Kidney tubule cell (primary cell): ENCODE measurements at regions not wholly inside any gene's neighbourhood (a gene's known extent, or its start where the extent isn't known, plus 50 kb on each side); places are given as distances from the start of the nearest gene placed in this dataset.
"Not testable (repeated sequence)": the region's sequence is repeated elsewhere in the genome, so short reads cannot be mapped to it uniquely, and the experiment has no call there.

Source experiments
- DNase-seq: peaks from one replicate; pipeline ENCODE4 v3.0.0-alpha.2; 2018; ENCODE audit warnings: low spot score

DNA sequence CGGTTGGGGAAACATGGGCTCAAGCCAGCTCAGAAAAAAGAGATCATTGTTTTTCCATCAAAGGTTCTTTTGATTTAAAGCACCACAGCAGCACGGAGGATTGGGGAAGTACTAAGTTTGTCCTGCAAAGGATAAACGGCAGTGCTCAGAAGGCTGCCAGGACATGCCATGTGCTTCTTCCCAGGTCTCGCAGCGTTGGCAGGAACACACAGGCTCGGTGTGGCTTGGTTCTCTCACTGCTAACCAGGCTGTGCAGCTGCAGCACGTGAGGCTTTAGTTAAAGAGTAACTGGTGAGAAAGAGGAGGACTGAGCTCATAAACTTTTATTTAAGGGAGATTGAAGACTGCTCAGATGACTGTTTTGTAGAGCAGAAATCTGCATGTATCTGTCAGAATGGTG is 264.3 kb downstream of the TSN start:
- DNase-seq: peak; percentile 61

DNA sequence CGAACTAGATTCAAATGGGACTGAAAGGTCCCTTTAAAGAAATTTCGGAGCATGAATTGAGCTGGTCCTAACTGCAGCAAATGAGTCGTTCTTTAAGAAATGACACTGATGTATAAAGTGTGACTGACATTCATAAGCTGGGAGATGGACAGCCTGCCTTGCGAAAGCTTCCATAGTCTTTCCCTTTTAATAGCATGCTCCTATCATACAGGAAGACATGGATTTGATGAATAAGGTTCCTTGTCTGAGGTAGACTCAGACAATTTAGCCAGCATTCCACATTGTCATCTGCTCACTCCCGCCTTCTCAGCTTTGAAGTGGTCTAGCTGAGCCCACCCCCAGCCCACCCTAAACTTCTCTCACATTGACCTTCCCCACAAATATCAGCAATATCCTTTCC is 264.9 kb downstream of the TSN start:
- no peak for DNase-seq

DNA sequence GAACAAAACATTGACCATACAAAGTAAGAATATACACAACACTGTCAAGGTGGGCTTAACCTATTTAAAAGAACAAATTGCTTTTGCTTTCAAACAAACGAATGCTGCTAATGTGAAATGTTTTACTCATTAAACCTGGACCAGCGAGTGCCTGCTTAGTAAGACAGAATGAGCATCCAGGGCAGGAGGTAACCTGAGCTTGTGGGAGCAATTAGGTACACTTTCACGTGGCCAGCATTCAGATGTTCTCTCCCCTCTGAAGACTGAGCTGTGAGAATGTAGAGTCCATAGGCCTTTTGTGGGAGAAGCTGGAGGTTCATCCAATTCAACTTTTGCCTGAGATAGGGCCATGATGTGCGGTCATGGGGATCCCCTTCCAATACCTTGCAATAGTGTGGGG is 266.5 kb downstream of the TSN start:
- DNase-seq: no peak

DNA sequence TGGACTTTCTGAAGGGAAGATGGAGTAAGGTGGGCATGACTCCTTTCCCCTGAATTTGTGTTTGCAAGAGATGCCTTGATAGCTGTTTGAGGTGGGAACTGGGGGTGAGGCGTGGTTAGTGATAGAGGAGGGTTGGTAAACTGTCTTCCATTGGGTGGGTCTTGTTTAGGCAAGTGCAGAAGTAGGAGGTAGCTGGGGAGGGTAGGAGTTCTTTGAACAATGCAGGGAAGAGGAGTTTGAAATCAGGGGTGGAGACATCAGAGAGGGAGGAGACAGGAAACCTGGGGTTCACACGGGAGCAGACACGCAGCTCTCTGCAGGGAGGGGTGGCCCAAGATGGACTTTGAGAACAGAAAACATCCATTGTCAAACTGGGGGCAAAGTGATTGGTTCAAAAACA is 267.1 kb downstream of the TSN start:
- no peak for DNase-seq

DNA sequence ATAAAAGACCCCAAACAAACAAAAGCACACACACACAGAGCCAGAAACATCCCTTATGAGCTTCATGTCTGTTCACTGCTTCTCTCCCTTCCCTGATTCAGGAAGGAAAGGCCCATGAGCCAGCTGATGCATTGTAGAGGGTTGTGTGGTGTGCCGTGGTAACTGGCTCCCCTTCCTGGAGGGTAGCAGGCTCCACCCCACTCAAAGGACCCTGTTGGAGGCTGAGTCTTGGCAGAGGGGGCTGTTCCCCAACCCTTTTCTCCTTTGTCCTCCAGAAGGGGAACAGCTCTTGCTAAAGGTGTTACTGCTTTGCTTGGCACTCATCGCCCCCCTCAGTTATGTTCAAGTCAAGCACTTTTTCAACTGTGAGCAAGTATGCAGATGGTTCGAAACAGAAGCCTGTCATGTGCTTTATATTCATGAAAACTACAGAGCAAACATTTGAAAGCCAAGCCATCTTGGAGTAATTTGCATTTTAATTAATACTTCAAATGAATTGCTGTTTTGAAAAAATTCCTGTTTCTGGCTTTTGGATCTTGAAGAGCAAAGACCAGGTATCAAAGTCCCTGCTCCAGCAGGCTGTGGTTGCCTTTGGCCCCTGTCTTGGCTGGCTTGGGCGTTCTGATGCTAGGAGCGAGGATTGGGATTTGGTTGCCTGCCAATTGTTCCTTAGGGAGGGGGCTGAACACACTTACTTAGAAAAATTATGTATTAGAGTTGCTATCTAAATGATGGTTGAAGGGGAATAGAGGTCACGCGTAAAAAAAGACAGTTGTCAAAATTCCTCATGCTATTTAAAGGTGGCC is 267.8 kb downstream of the TSN start:
- DNase-seq: no peak

DNA sequence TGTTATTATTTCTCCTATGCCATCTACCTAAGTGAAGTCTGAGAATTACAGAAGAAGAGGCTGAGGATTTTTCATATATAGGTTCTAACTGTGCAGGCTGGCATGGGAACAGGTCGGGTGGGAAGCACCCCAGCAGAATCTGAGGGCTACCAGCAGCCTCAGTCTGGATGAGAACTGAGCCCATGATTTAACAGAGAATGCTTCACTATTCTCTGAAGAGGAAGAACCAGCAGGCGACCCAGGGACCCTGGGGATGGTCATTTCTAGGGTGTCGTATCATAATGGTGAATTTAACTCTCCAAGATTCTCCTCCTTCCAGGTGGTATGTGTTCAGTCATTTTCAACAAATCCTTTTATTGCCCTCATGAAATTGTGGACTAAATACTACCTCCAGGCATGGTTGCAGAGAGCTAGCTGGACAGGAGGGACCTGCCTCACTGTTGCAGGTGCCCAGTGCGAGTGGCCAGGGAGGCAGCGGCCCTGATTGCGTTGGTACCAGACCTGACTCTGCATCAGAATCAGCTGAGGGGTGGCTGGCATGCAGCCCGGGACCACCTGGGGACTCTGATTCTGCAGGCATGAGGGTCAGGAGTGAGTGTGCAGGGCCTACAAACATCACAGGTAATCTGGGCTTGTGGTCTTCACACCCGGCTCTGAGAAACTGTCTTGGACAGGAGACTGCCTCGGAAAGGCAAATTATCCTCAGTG is 272.2 kb downstream of the TSN start:
- DNase-seq: no peak

DNA sequence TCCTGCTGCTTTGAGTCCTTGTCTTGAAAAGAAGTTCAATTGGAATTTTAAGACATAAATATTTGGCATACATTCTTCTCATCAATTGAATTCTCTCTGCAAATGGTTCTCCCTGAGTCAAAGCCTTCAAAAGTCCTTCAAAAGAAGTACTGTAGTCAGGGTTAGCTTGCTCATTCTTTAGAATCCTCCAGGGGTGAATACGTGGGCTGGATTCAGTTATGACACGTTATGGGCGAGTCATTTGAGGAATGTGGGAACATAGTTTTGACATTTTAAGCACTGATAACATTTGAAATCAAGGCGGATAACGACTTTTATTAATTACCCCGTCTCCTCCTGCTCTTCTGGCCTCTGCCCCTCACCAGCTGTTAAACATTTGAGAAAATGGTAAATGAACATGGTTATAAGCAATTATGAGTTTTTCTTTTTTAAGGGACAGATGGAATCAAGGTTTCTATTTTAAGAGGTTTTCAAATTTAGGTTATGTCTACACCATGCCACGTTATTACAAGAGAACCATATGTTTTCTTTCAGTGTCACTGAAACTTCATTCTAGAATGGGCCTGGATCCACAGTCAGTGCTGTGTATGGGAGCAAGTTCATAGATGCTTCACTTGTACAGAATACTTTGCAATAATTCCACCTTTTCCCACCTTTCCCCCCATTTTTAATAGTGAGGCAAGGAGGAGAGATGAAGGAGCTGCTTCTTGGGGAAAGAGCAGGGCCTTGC is 273.1 kb downstream of the TSN start:
- peak; percentile 50 for DNase-seq

DNA sequence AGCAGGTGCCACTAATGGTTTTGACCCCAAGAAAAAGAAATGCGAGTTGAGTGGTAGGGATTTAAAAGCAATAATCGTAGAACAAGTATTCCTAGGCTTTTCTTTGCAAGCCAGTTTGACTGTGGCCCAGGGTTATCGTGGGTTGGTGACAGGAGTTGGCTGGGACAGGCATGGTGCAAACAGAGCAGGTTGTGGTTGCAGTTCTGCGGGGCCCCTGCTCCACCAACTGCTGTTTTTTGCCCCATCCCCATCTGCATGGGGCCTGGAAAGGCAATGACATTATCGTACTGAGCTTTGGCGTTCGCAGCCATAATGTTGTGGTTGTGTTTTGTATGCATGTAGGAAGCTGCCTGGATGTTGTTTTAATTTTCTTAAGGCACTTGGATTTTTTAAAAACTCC is 274.0 kb downstream of the TSN start:
- DNase-seq: no peak

DNA sequence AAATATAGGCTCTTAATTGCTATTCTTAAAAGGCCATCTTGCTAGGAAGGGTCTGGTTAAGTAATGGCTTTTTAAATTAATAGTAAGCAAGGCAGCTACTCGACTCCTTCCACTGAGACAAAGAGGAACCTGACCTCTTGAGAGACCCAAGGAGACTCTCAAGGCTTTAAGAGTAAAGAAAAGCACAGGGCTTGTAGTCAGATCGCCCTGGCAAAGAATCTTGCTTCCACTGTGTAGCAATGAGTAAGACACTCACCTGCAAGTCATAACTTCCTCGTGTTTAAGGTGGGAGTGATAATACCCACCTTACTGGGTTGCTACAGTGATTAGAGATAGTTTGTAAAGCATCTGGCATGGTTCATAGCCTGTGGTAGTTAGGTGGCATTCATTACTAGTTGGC is 274.5 kb downstream of the TSN start:
- peak; percentile 12 for DNase-seq

DNA sequence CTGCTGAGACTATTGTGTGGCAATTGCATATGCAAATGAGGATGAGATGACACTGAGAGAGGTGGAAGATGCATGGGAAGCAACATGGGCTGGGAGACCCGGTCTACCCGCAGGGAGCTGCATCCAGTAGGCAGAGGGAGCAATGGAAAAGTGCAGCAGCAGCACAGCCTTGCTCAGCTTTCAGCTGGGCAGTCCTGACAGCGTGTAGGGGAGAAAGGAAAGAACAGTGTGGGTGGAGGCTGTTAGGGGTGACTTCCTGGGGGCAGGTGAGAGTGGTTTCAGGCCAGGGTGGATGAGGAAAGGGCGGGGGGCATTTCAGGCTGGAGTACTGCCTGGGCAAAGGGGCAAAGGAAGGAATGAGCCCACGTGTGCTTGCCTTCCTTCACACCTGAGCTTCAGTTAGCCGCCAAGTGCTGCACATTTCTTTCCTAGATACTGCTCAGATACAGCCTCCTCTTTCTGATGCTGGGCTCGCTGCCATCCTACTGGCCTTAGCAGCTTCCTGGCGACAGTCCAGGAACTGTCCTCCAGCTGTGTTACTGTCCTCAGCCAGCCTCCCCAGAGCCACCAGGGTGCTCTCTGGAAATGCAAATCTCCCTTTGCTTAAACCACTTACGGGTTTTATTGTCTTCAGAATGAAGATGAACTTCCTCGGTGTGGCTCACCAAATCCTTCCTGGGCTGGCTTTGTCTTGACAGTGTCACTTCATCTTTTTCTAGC is 276.3 kb downstream of the TSN start:
- no peak for DNase-seq

DNA sequence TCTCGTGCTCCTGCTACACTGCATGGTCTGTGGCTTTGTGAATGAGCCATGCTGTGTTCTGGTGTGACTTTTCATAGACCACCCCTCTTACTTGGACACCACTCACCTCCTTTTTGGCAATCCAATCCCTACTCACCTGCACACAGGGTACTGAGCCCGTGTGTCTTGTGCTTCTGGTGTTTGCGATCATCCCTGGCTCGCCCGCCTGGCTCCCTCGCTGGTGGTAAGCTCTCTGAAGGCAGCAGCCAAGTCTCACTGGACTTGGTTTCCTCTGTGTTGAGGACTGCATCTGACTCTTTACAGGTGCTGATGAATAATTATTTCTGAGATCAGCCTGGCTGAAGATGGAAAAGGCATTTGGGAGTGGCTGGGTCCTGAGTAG is 276.8 kb downstream of the TSN start:
- no peak for DNase-seq

DNA sequence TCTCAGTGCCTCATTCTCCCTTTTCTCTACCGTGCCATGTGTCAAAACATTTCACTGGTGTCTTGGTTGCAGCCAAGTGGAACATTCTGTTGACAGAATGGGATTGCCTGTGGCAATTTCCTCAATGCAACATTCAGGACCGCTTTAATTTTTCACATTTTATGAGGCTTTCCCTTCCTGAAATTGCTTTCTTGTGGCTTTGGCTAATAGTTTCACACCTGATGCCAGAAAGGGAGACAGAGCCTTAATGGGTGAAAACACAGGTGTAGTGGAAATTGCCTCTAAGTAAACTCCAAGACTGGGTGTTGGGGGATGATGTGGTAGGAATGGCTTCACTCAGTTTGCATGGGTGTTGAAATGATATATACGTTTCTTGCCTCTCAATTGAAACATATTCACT is 278.3 kb downstream of the TSN start:
- DNase-seq: no peak

DNA sequence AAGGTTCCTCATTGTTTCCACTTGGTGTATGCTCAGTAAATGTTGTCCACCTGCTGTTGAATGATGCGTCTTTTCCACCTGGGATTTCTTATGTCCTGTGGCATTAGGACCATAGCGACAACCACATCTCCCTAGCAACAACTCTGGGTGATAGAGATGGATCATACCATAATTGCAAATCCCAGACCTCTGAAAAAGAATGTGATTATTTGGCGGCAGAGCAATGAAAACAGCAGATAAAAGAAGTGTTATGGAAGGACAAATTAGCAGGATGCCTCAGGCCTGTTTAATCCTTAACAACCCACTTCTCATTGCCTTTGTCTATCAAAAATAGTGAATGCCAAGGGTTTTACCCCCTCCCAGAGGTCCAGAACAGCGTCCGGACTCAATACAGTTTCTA is 278.9 kb downstream of the TSN start:
- no peak for DNase-seq

DNA sequence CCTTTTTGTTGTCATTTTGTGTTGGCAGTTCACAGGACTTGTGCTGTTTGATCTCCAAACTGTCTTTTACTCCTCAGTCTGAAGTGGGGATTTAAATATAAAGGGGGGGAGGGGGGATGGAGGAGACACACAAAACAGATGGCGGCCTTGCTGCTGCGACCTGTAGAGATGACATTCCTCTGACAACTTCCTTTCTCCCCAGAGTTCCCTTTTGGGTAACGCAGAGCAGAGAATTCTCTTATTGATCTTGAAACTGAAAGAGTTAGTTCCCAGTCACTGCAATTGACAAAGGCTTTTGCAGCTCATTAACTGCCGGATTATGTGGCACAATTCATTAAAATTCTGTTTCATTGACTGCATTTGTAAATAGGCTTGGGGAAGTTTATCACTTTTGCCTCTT is 279.3 kb downstream of the TSN start:
- DNase-seq: no peak

DNA sequence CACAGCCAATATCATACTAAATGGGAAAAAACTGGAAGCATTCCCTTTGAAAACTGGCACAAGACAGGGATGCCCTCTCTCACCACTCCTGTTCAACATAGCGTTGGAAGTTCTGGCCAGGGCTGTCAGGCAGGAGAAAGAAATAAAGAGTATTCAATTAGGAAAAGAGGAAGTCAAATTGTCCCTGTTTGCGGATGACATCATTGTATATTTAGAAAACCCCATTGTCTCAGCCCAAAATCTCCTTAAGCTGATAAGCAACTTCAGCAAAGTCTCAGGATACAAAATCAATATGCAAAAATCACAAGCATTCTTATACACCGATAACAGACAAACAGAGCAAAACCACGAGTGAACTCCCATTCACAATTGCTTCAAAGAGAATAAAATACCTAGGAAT is 283.4 kb downstream of the TSN start:
- DNase-seq: not testable (repeated sequence)

DNA sequence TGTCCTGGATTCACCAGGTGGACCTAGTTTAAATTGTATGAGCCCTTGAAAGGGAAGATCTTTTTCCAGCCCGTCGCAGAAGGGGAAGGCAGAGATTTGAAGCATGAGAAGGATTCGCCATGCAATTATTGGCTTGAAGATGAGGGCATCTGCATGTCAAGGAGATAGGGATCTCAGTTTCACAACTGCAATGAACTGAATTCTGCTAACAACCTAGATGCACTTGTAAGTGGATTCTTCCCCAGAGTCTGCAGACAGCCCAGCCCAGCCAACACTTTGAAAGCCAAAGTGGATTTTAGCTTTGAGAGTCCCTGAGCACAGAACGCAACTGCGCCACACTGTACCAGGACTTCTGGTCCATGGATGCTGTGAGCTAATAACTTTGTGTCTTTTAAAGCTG is 286.0 kb downstream of the TSN start:
- DNase-seq: no peak

DNA sequence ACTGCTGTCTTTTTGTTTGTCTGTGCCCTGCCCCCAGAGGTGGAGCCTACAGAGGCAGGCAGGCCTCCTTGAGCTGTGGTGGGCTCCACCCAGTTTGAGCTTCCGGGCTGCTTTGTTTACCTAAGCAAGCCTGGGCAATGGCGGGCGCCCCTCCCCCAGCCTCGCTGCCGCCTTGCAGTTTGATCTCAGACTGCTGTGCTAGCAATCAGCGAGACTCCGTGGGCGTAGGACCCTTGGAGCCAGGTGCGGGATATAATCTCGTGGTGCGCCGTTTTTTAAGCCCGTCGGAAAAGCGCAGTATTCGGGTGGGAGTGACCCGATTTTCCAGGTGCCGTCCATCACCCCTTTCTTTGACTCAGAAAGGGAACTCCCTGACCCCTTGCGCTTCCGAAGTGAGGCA is 296.2 kb downstream of the TSN start:
- not testable (repeated sequence) for DNase-seq

DNA sequence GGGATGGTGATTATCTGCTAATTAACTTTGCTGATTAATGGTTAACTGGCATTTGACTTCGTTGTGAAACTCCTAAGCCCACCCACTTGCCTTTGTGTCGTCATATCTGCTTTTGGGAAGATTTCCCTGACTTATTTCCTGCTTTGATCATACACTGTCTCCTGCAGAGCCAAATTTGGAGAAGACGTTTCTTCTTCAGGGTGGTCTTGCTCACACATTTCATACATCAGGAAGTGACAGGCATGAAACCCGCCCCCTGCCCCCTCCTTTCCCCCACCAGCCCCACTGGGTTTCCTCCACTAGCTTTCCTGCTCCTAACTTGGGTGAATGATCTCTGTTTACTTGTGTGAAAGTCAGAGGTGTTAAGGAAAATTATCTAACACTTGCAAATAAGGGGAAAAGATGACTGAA is 300.1 kb downstream of the TSN start:
- DNase-seq: no peak

DNA sequence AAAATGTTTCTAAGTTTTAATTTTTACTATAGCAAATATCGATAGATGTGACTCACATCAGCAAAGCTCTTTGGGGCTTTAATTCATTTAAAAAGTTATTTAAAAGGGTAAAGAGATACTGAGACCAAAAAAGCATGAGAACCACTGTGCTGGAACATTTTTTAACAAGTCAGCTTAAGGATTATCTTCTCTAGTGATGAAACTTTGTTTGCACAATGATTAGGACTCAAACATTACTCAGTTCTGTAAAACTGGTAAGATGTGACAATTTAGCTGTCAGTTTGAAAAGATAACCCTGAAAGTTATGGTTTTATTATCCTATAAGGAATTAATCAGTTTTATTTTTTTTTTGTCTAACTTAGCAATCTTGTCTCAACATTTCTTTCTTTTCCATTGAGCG is 301.4 kb downstream of the TSN start:
- no peak for DNase-seq

DNA sequence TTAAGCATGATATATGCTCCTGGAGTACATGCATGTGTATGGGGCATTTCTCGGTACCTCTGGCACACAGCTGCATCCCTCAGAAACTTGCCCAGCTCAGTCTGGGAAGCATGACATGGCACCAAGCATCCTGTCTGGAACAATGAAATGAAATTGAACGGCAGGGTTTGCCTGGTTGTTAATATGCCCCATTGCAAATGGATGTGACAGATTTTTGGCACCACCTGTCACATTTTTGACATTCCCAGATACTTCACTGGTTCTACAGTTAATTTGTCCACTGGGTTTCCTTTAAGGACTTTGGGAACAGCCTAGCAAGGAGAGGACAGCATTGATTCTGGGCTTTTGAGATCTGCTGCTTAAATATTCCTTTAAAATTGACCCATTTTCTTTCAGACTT is 305.8 kb downstream of the TSN start:
- no peak for DNase-seq

DNA sequence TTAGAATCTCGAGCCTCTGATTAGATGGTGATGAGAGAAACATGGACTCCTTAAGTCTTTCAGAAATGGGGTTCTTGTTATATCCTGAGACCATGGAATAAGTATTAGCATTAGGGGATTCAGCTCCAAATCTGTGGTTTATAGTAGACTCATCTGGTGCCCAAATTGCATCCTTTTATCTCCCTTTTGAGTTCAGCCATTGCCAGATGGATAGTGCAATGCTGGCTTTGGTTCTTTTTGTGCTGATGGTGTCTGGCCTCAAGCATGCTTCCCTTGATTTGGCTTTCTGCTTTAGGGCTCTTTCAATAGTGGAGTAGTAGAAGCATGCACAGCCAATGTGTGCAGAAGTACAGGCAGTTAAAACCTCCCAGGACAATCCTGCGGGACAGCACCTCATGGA is 306.4 kb downstream of the TSN start:
- no peak for DNase-seq

DNA sequence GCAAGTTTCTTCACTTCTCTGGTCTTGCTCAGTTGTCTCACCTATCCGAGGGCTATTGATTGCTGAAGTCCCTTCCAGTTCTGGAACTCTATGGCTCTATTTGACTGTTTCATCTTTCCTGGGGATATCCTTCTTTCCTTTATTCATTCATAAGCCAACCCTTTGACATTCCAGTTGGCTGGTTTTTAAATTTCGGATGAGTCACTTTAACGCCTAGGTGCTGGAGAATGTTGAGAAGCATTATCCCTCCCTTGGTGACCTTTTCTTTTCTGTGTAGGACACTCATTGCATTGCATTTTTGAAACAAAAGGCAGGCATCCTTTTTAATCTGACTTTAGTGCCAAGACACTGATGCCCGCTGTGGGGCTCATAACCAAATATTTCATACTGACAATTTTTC is 307.1 kb downstream of the TSN start:
- DNase-seq: no peak

DNA sequence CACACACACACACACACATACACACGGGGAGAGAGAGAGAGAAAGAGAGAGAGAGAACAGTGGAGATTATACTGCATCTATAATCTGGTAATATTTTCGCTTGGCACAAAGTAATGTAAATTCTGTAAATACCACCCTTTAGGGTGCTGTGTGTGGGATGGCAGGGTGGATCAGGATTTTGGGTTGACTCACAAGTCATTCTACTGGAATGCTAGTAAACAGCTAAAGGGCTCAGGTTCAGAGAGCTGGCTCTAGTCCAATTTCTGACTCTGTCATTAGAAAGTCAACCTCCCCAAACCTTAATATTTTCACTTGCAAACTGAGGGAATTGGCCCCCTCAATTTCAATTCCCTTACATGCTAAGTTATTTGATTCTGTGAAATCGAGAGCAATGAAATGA is 308.3 kb downstream of the TSN start:
- DNase-seq: peak; percentile 23
